Tibial artery (tissue), 4 donors: ENCODE measurements at regions not wholly inside any gene's neighbourhood (a gene's known extent, or its start where the extent isn't known, plus 50 kb on each side); places are given as distances from the start of the nearest gene placed in this dataset.

Experiments used
- DNase-seq, 2 donors: peaks; one replicate each; pipeline ENCODE4 v3.0.0-alpha.2; 2019
- H3K27ac ChIP-seq, 2 donors: fragments of 200-600 bp; sonication (generic) in 1 of 2; 1 replicate in 1 of 2; 2 replicates in 1 of 2; pipeline ENCODE4 v1.5.1; 2018 to 2019; ENCODE audit warnings: mild to moderate bottlenecking in 1 of 2
- H3K27me3 ChIP-seq, 2 donors: fragments of 200-600 bp; sonication (generic) in 1 of 2; one replicate each; pipeline versions ENCODE4 v1.5.1 to v1.6.0; 2016 to 2019
- H3K36me3 ChIP-seq, 3 donors: fragments of 200-600 bp; sonication (generic) in 2 of 3; one replicate each; pipeline ENCODE4 v1.5.1; 2016 to 2019; ENCODE audit warnings: mild to moderate bottlenecking in 2 of 3
- H3K4me1 ChIP-seq, 4 donors: fragments of 200-600 bp; sonication (generic) in 2 of 4; 1 replicate in 3 of 4; 2 replicates in 1 of 4; pipeline ENCODE4 v1.5.1; 2016 to 2019
- H3K4me3 ChIP-seq, 2 donors: fragments of 200-600 bp; sonication (generic) in 1 of 2; 1 replicate in 1 of 2; 2 replicates in 1 of 2; pipeline ENCODE4 v1.5.1; 2018 to 2019; ENCODE audit warnings: mild to moderate bottlenecking in 2 of 2
- H3K9me3 ChIP-seq, 3 donors: fragments of 200-600 bp; sonication (generic) in 1 of 3; one replicate each; pipeline ENCODE4 v1.5.1; 2016 to 2019
- CTCF ChIP-seq, 2 experiments: fragments of 200-600 bp in 1 of 2; fragments of 450-650 bp in 1 of 2; IDR thresholded peaks; one replicate each; pipeline ENCODE4 v1.5.1; 2017 to 2019; ENCODE audit warnings: antibody characterized with exemption in 2 of 2, mild to moderate bottlenecking in 1 of 2, moderate library complexity in 1 of 2
- intact Hi-C: fragments of 100-400 bp; cut with DNase I; formaldehyde crosslinking; loops from one replicate; pipeline ENCODE4 v1.15.0; 2023; ENCODE audit warnings: low total_unique reads

GRCh38 chr6:9085054-9085708 is 649.8 kb upstream of the SLC35B3 start:
- H3K4me3 ChIP-seq = no peak overlapping the region
- intact Hi-C loops = no loop called here
- H3K27me3 ChIP-seq = no peaks in the 10 kb centered on the region
- no peak for DNase-seq
- no peaks in the 10 kb centered on the region for H3K4me1 ChIP-seq
- no peak for TF ChIP-seq CTCF (IDR thresholded peaks at IDR 0.05)
- H3K27ac ChIP-seq = no peak overlapping the region
- H3K36me3 ChIP-seq = no peaks in the 10 kb centered on the region
- H3K9me3 ChIP-seq = no peaks in the 10 kb centered on the region

- TF ChIP-seq CTCF (IDR thresholded peaks at IDR 0.05) = no peak
- DNase-seq = no peak
- H3K27ac ChIP-seq = no peak overlapping the region
- H3K36me3 ChIP-seq = no peaks in the 10 kb centered on the region
- intact Hi-C loops = no loop called here
- H3K9me3 ChIP-seq = no peaks in the 10 kb centered on the region
- no peaks in the 10 kb centered on the region for H3K27me3 ChIP-seq
- H3K4me1 ChIP-seq = no peaks in the 10 kb centered on the region
- H3K4me3 ChIP-seq = no peak overlapping the region
These were observed 647.8 kb upstream of the SLC35B3 start for GRCh38 chr6:9083108-9083507.

- intact Hi-C loops = no loop called here
- no peaks in the 10 kb centered on the region for H3K4me1 ChIP-seq
- TF ChIP-seq CTCF (IDR thresholded peaks at IDR 0.05) = no peak
These were observed 631.4 kb upstream of the SLC35B3 start for GRCh38 chr6:9066726-9067125.

GRCh38 chr6:9064156-9064555 is 628.8 kb upstream of the SLC35B3 start:
- Histone ChIP-seq H3K4me1 (no peaks in the 10 kb centered on the region), H3K4me3 (no peak overlapping the region), H3K27ac (no peak overlapping the region), H3K27me3 (no peaks in the 10 kb centered on the region), H3K36me3 (no peaks in the 10 kb centered on the region), H3K9me3 (no peaks in the 10 kb centered on the region)
- no peak for TF ChIP-seq CTCF (IDR thresholded peaks at IDR 0.05)
- intact Hi-C loops = no loop called here
- no peak for DNase-seq

More at GRCh38 chr6:9066726-9067125, 631.4 kb upstream of the SLC35B3 start:
- H3K27me3 ChIP-seq = no peaks in the 10 kb centered on the region
- H3K36me3 ChIP-seq = no peaks in the 10 kb centered on the region
- no peaks in the 10 kb centered on the region for H3K9me3 ChIP-seq
- H3K4me3 ChIP-seq = no peak overlapping the region
- DNase-seq = no peak
- no peak overlapping the region for H3K27ac ChIP-seq

- H3K9me3 ChIP-seq = no peaks in the 10 kb centered on the region
- H3K27ac ChIP-seq = no peak overlapping the region
- DNase-seq = no peak
- intact Hi-C loops = no loop called here
- H3K27me3 ChIP-seq = no peaks in the 10 kb centered on the region
- no peaks in the 10 kb centered on the region for H3K4me1 ChIP-seq
- H3K36me3 ChIP-seq = no peaks in the 10 kb centered on the region
- H3K4me3 ChIP-seq = no peak overlapping the region
- TF ChIP-seq CTCF (IDR thresholded peaks at IDR 0.05) = no peak
These were observed 627.3 kb upstream of the SLC35B3 start for GRCh38 chr6:9062596-9062995.

GRCh38 chr6:9057937-9058336 is 622.6 kb upstream of the SLC35B3 start:
- TF ChIP-seq CTCF (IDR thresholded peaks at IDR 0.05) = no peak
- Histone ChIP-seq H3K27me3 (no peaks in the 10 kb centered on the region), H3K4me3 (no peak overlapping the region), H3K36me3 (no peaks in the 10 kb centered on the region), H3K27ac (no peak overlapping the region), H3K4me1 (no peaks in the 10 kb centered on the region), H3K9me3 (no peaks in the 10 kb centered on the region)
- no peak for DNase-seq
- intact Hi-C loops = no loop called here
